H9 (cell line): ENCODE measurements at regions not wholly inside any gene's neighbourhood (a gene's known extent, or its start where the extent isn't known, plus 50 kb on each side); places are given as distances from the start of the nearest gene placed in this dataset.

Source experiments
- DNase-seq: peaks from one replicate; pipeline ENCODE4 v3.0.0-alpha.2; 2017
- H2AFZ ChIP-seq: one replicate; pipeline ENCODE4 v1.6.1; 2013; ENCODE audit warnings: mild to moderate bottlenecking, low read length, control low read depth, moderate library complexity
- H2AK5ac ChIP-seq: 2 replicates; pipeline ENCODE4 v1.6.1; 2013; ENCODE audit warnings: low read length, control low read depth, mixed read lengths; ENCODE audit not compliant: insufficient read length
- H2BK120ac ChIP-seq: one replicate; pipeline ENCODE4 v1.6.1; 2013; ENCODE audit warnings: low read depth, mild to moderate bottlenecking, low read length, control low read depth, inconsistent platforms; ENCODE audit not compliant: poor library complexity, severe bottlenecking
- H2BK12ac ChIP-seq: 2 replicates; pipeline ENCODE4 v1.6.1; 2013; ENCODE audit warnings: low read length, control low read depth, mixed read lengths, low read depth; ENCODE audit not compliant: insufficient read length
- H2BK15ac ChIP-seq: 2 replicates; pipeline ENCODE4 v1.6.1; 2013; ENCODE audit warnings: low read depth, low read length, control low read depth
- H2BK20ac ChIP-seq: one replicate; pipeline ENCODE4 v1.6.1; 2013; ENCODE audit warnings: low read depth, mild to moderate bottlenecking, low read length, control low read depth, inconsistent platforms; ENCODE audit not compliant: poor library complexity, severe bottlenecking
- H2BK5ac ChIP-seq: 2 replicates; pipeline ENCODE4 v1.6.1; 2013; ENCODE audit warnings: low read length, control low read depth, mixed read lengths; ENCODE audit not compliant: insufficient read length
- H3K14ac ChIP-seq: 2 replicates; pipeline ENCODE4 v1.6.1; 2013; ENCODE audit warnings: low read length, control low read depth; ENCODE audit not compliant: insufficient read depth
- H3K18ac ChIP-seq: 2 replicates; pipeline ENCODE4 v1.6.1; 2013; ENCODE audit warnings: low read depth, mild to moderate bottlenecking, mixed read lengths, low read length, control low read depth; ENCODE audit not compliant: insufficient read length
- H3K23ac ChIP-seq: 2 replicates; pipeline ENCODE4 v1.6.1; 2013; ENCODE audit warnings: low read length, control low read depth, mixed read lengths, low read depth; ENCODE audit not compliant: insufficient read length
- H3K23me2 ChIP-seq: 2 replicates; pipeline ENCODE4 v1.6.1; 2013; ENCODE audit warnings: low read depth, mild to moderate bottlenecking, mixed read lengths, low read length, control low read depth; ENCODE audit not compliant: insufficient read length, poor library complexity, severe bottlenecking
- H3K27ac ChIP-seq: 2 replicates; pipeline ENCODE4 v1.5.1; 2013; ENCODE audit warnings: low read length, control low read depth, mixed read lengths, low read depth; ENCODE audit not compliant: insufficient read length
- H3K27me3 ChIP-seq: 2 replicates; pipeline ENCODE4 v1.6.1; 2013; ENCODE audit warnings: low read length, control low read depth, inconsistent platforms; ENCODE audit not compliant: insufficient read depth
- H3K4ac ChIP-seq: 2 replicates; pipeline ENCODE4 v1.6.1; 2013; ENCODE audit warnings: low read depth, mild to moderate bottlenecking, control low read depth, inconsistent platforms, low read length, moderate library complexity
- H3K4me1 ChIP-seq: 2 replicates; pipeline ENCODE4 v1.6.1; 2013; ENCODE audit warnings: low read length, control low read depth, inconsistent platforms; ENCODE audit not compliant: insufficient read depth
- H3K4me2 ChIP-seq: 2 replicates; pipeline ENCODE4 v1.6.1; 2013; ENCODE audit warnings: low read length, control low read depth, mixed read lengths; ENCODE audit not compliant: insufficient read length, insufficient read depth
- H3K56ac ChIP-seq: 2 replicates; pipeline ENCODE4 v1.6.1; 2013; ENCODE audit warnings: low read depth, mild to moderate bottlenecking, mixed read lengths, low read length, control low read depth; ENCODE audit not compliant: insufficient read length
- H3K79me1 ChIP-seq: 2 replicates; pipeline ENCODE4 v1.6.1; 2013; ENCODE audit warnings: low read depth, mild to moderate bottlenecking, moderate library complexity, low read length, control low read depth, inconsistent platforms; ENCODE audit not compliant: insufficient read depth, poor library complexity, severe bottlenecking
- H3K79me2 ChIP-seq: 2 replicates; pipeline ENCODE4 v1.6.1; 2013; ENCODE audit warnings: low read length, control low read depth, inconsistent platforms; ENCODE audit not compliant: insufficient read depth
- H3K9ac ChIP-seq: 2 replicates; pipeline ENCODE4 v1.6.1; 2013; ENCODE audit warnings: low read length, control low read depth, mixed read lengths; ENCODE audit not compliant: insufficient read length; ENCODE audit errors: extremely low read depth
- H3K9me3 ChIP-seq: one replicate; pipeline ENCODE4 v1.6.1; 2013; ENCODE audit warnings: low read depth, low read length, inconsistent platforms; ENCODE audit not compliant: control insufficient read depth
- H3T11ph ChIP-seq: one replicate; pipeline ENCODE4 v1.6.1; 2013; ENCODE audit warnings: mild to moderate bottlenecking, low read length, control low read depth, inconsistent platforms
- H4K20me1 ChIP-seq: one replicate; pipeline ENCODE4 v1.6.1; 2013; ENCODE audit not compliant: control insufficient read depth, insufficient read length, insufficient read depth
- H4K5ac ChIP-seq: 2 replicates; pipeline ENCODE4 v1.6.1; 2013; ENCODE audit warnings: low read depth, mild to moderate bottlenecking, mixed read lengths, low read length, control low read depth; ENCODE audit not compliant: insufficient read length
- H4K8ac ChIP-seq: replicated peaks from 2 replicates; pipeline ENCODE4 v1.6.1; 2013; ENCODE audit warnings: low read length, control low read depth, mixed read lengths, low read depth; ENCODE audit not compliant: insufficient read length
- H4K91ac ChIP-seq: 2 replicates; pipeline ENCODE4 v1.6.1; 2013; ENCODE audit warnings: low read depth, mild to moderate bottlenecking, moderate library complexity, mixed read lengths, low read length, control low read depth; ENCODE audit not compliant: insufficient read length
- H3K27ac Mint-ChIP-seq, 3 experiments: 2 replicates in 2 of 3; 3 replicates in 1 of 3; pipeline ENCODE4 v1.8.0; 2020 to 2021; ENCODE audit warnings: mixed read lengths in 3 of 3, mild to moderate bottlenecking in 1 of 3, moderate library complexity in 1 of 3
- H3K27me3 Mint-ChIP-seq: 2 replicates; pipeline ENCODE4 v1.8.0; 2021; ENCODE audit warnings: low read depth, mild to moderate bottlenecking, moderate library complexity, mixed read lengths
- H3K36me3 Mint-ChIP-seq, 3 experiments: 2 replicates in 2 of 3; 3 replicates in 1 of 3; pipeline ENCODE4 v1.8.0; 2020 to 2021; ENCODE audit warnings: low read depth in 3 of 3, mixed read lengths in 3 of 3; ENCODE audit not compliant: insufficient read depth in 1 of 3
- H3K4me1 Mint-ChIP-seq, 2 experiments: 2 replicates each; pipeline ENCODE4 v1.8.0; 2020; ENCODE audit warnings: mixed read lengths in 2 of 2
- H3K4me3 Mint-ChIP-seq, 2 experiments: 2 replicates in 1 of 2; 3 replicates in 1 of 2; pipeline ENCODE4 v1.8.0; 2020 to 2021; ENCODE audit warnings: mild to moderate bottlenecking in 2 of 2, mixed read lengths in 2 of 2, moderate library complexity in 1 of 2
- H3K9me3 Mint-ChIP-seq, 2 experiments: 2 replicates in 1 of 2; 3 replicates in 1 of 2; pipeline ENCODE4 v1.8.0; 2020; ENCODE audit warnings: mild to moderate bottlenecking in 2 of 2, mixed read lengths in 2 of 2, moderate library complexity in 1 of 2
- CTCF ChIP-seq: fragments of 200-600 bp; sonication (generic); conservative IDR thresholded peaks from 3 replicates; pipeline ENCODE4 v1.8.0; 2021; ENCODE audit warnings: antibody characterized with exemption, mild to moderate bottlenecking
- WGBS: extraction: QIAGEN DNeasy Blood & Tissue Kit; methylation state at CpG from one replicate; pipeline ENCODE4 v1.1.7; 2013; ENCODE audit warnings: missing lambda C conversion rate, low lambda C conversion rate, mixed read lengths; ENCODE audit not compliant: insufficient read length; ENCODE audit errors: extremely low coverage; 5-methylcytosine and 5-hydroxymethylcytosine counted together

DNA sequence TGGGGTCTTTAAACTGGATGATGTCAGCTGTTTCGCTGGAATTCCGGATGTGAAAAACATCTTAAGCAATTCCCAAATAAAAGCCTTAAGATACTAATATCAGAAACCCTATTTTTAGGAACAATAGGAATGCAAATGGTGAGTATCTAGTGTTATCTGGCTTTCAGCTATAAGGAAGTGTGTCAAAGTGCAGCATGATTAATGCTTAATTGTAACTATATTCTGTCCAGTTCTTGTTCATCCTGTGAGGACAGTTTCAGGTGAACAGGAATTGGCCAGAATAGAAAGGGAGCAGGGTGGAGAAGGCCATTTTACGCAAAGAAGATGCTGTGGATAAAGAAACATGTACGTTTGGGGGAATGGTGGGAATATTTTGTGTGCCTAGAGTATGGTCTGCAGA is 108.2 kb downstream of the RASSF10 start:
- DNase-seq: no peak

More for the DNA sequence above, 108.2 kb downstream of the RASSF10 start:
- Histone ChIP-seq H3T11ph (no peak overlapping the region), H4K91ac (no peak overlapping the region), H3K9ac (no peak overlapping the region), H2BK15ac (no peak overlapping the region), H3K23me2 (no peaks in the 10 kb centered on the region), H3K79me1 (no peaks in the 10 kb centered on the region), H2AFZ (no peak overlapping the region), H3K18ac (no peak overlapping the region), H4K5ac (no peak overlapping the region), H3K4me2 (no peak overlapping the region), H3K27ac (no peak overlapping the region), H3K9me3 (no peaks in the 10 kb centered on the region), H3K4me1 (peaks cover 2% of the 10 kb centered on the region; the same call in 1 of the 2 replicates), H3K4ac (no peak overlapping the region), H2AK5ac (no peak overlapping the region), H4K20me1 (no peaks in the 10 kb centered on the region), H2BK5ac (no peak overlapping the region), H3K79me2 (no peaks in the 10 kb centered on the region), H2BK120ac (no peak overlapping the region), H2BK12ac (no peak overlapping the region), H3K27me3 (no peaks in the 10 kb centered on the region), H4K8ac (no peak overlapping the region), H2BK20ac (no peak overlapping the region), H3K14ac (no peak overlapping the region), H3K23ac (no peak overlapping the region), H3K56ac (no peak overlapping the region)
- H3K4me3 Mint-ChIP-seq: no peak overlapping the region
- H3K27ac Mint-ChIP-seq: no peak overlapping the region
- H3K4me1 Mint-ChIP-seq: peaks cover 30 to 33% of the 10 kb centered on the region in 2 experiments
- TF ChIP-seq CTCF: no peak
- peaks cover 3 to 4% of the 10 kb centered on the region in 2 experiments; a peak in 4 of 5 replicates for H3K9me3 Mint-ChIP-seq
- H3K27me3 Mint-ChIP-seq: peaks cover 2% of the 10 kb centered on the region
- no CpG with 5 or more reads among the region's 4 CpGs for WGBS
- H3K36me3 Mint-ChIP-seq: peaks cover 0 to 3% (median 3%) of the 10 kb centered on the region in 3 experiments; a peak in 5 of 7 replicates
